ENCODE measurements at regions not wholly inside any gene's neighbourhood (a gene's known extent, or its start where the extent isn't known, plus 50 kb on each side); places are given as distances from the start of the nearest gene placed in this dataset.
A peak's percentile ranks its signal among the peaks of the same experiment; 100 is the strongest.
"Not testable (repeated sequence)": the region's sequence is repeated elsewhere in the genome, so short reads cannot be mapped to it uniquely, and the experiment has no call there.

DNA sequence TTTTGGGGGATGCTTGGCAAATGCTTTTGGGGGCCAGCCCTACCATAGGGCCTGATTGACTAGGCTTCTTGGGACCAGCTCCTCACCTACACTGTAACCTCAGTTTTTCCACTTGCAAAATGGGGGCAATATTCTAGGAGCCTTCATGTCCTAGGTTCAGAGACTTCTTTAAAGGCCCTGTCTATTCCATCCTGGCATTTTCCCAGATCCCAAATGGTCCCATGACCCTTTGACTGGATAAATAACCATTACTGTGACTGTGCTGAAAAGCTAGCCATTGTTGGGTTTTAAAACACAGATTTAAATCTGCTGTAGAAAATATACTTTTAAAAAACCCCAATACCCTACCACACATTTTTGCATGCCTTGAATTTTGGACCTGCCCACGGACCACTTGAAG, 149.8 kb downstream of the EFNB1 start:
- ATAC-seq (no peak), DNase-seq (no peak)
- no peaks in the 10 kb centered on the region for H3K9me3 ChIP-seq
- H3K4me3 ChIP-seq = no peak overlapping the region
- H3K36me3 ChIP-seq (ENCODE audit: low read depth) = no peaks in the 10 kb centered on the region
- no peaks in the 10 kb centered on the region for H3K4me1 ChIP-seq (ENCODE audit: low read depth)
- intact Hi-C loops (cut with DNase I, micrococcal nuclease) = no loop called here
- TF ChIP-seq, protein P1, sequence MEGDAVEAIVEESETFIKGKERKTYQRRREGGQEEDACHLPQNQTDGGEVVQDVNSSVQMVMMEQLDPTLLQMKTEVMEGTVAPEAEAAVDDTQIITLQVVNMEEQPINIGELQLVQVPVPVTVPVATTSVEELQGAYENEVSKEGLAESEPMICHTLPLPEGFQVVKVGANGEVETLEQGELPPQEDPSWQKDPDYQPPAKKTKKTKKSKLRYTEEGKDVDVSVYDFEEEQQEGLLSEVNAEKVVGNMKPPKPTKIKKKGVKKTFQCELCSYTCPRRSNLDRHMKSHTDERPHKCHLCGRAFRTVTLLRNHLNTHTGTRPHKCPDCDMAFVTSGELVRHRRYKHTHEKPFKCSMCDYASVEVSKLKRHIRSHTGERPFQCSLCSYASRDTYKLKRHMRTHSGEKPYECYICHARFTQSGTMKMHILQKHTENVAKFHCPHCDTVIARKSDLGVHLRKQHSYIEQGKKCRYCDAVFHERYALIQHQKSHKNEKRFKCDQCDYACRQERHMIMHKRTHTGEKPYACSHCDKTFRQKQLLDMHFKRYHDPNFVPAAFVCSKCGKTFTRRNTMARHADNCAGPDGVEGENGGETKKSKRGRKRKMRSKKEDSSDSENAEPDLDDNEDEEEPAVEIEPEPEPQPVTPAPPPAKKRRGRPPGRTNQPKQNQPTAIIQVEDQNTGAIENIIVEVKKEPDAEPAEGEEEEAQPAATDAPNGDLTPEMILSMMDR (IDR thresholded peaks at IDR 0.05) = no peak

DNA sequence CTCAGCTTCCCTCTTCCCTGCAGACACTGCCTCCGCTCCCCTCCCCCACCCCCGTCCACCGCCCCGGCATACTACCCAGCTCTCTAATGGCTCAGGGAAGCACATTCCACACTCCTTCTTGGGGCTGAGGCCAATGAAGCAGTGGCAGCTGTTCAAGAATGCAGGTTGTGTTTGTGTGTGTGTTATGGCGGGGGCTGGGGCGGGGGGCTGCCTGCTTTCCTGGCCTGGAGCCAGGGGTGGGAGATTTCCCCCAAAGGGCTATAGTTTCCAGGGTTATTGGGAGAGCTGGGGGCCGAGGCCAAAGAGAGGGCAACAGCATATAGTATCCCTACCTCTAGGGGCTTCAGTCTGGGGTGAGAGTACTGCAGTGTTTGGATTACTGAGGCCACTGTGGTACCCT, 149.4 kb downstream of the EFNB1 start:
- Histone ChIP-seq H3K4me1 (ENCODE audit: low read depth) (no peaks in the 10 kb centered on the region), H3K9me3 (no peaks in the 10 kb centered on the region), H3K36me3 (ENCODE audit: low read depth) (no peaks in the 10 kb centered on the region), H3K4me3 (no peak overlapping the region)
- ATAC-seq = peak; percentile 29
- TF ChIP-seq, protein P1 (IDR thresholded peaks at IDR 0.05) = no peak
- no peak for DNase-seq
- intact Hi-C loops (cut with DNase I, micrococcal nuclease) = no loop called here

DNA sequence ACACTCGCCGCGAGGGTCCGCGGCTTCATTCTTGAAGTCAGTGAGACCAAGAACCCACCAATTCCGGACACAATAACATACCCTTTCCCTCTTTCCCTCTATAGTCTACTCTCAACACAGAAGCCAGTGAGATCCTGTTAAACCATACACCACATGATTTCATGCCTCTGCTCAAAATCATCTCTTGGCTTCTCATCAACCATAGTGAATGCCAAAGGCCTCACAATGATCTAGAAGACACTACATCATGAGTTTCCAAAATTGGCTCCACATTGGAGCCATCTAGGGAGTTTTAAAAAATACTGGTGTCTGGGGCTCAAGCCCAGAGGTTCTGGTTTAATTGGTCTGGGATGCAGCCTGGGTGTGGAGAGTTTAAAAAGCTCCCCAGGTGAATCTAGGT, 124.5 kb downstream of the EFNB1 start:
- no peak overlapping the region for H3K4me3 ChIP-seq
- DNase-seq = no peak
- no peaks in the 10 kb centered on the region for H3K36me3 ChIP-seq (ENCODE audit: low read depth)
- no peaks in the 10 kb centered on the region for H3K4me1 ChIP-seq (ENCODE audit: low read depth)
- intact Hi-C loops (cut with DNase I, micrococcal nuclease) = no loop called here
- TF ChIP-seq, protein P1 (IDR thresholded peaks at IDR 0.05) = no peak
- no peak for ATAC-seq
- H3K9me3 ChIP-seq = no peaks in the 10 kb centered on the region

DNA sequence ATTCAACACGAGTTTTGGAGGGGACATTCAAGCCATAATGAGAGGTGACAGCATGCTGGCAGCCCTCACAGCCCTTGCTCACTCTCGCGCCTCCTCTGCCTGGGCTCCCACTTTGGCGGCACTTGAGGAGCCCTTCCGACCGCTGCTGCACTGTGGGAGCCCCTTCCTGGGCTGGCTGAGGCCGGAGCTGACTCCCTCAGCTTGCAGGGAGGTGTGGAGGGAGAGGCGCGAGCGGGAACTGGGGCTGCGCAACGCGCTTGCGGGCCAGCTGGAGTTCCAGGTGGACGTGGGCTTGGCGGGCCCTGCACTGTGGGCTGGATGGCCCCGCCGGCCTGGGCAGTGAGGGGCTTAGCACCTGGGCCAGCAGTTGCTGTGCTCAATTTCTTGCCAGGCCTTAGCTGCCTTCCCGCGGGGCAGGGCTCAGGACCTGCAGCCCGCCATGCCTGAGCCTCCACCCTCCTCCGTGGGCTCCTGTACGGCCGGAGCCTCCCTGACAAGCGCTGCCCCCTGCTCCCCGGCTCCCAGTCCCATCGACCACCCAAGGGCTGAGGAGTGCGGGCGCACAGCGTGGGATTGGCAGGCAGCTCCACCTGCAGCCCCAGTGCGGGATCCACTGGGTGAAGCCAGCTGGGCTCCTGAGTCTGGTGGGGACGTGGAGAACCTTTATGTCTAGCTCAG, 123.3 kb downstream of the EFNB1 start:
- DNase-seq; H3K9me3 ChIP-seq; H3K36me3 ChIP-seq (ENCODE audit: low read depth); ATAC-seq; H3K4me3 ChIP-seq; H3K4me1 ChIP-seq (ENCODE audit: low read depth); intact Hi-C loops (cut with DNase I, micrococcal nuclease): not testable (repeated sequence)

DNA sequence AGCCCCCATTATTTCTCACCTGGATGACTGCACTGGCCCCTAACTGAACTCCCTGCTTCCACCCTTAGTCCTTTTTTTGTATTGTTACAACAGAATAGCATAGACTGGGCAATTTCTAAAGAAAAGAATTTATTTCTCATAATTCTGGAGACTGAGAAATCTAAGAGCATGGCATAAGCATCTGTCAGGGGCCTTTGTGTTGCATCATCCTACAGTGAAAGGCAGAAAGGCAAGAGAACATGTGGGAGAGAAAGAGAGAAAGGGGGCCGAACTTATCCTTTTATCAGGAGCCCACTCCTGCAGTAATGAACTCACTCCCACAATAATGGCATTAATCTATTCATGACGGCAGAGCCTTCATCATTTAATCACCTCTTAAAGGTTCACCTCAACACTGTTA, 122.1 kb downstream of the EFNB1 start:
- DNase-seq = no peak
- no peak for ATAC-seq
- H3K36me3 ChIP-seq (ENCODE audit: low read depth) = no peaks in the 10 kb centered on the region
- H3K9me3 ChIP-seq = no peaks in the 10 kb centered on the region
- no peaks in the 10 kb centered on the region for H3K4me1 ChIP-seq (ENCODE audit: low read depth)
- no peak overlapping the region for H3K4me3 ChIP-seq
- TF ChIP-seq, protein P1 (IDR thresholded peaks at IDR 0.05) = no peak
- intact Hi-C loops (cut with DNase I, micrococcal nuclease) = no loop called here

DNA sequence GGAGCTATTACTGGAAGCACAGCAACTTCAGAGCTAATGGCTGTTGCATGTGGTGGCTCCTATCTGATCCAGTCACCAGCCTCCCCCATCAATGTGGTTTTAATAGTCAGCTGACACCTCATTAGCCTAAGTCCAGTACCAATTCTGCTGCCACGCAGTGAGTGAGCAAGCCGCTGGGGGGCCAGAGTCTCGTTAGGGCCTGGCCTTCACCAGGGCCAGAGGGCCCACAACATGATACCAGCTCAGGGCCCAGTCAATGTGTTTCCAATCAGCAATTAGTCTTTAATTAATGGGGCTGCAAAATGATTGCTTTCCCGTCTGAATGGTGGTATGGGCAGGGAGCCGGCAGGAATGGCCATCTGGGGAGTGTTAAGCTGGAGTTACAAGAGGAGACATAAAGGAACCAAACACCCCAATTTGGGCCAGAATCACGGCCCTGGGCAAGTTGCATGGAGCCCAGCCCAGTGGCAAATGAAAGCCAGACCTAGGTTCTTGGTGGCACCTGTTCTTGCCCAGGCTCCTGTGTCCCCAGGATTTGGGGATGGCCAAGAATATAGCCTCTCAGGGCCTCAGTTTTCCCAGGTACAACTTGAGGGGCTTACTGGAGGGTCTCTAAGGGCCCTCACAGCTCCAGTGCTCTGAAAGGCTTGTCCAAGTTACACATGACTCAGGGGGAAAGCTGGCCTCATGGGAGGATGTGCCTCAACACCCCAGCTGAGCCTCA, 119.2 kb downstream of the EFNB1 start:
- DNase-seq = no peak
- TF ChIP-seq, protein P1 (IDR thresholded peaks at IDR 0.05) = no peak
- no peak for ATAC-seq
- Histone ChIP-seq H3K4me3 (no peak overlapping the region), H3K36me3 (ENCODE audit: low read depth) (no peaks in the 10 kb centered on the region), H3K9me3 (no peaks in the 10 kb centered on the region), H3K4me1 (ENCODE audit: low read depth) (no peaks in the 10 kb centered on the region)
- intact Hi-C loops (cut with DNase I, micrococcal nuclease) = no loop called here

All from mucosa of descending colon (tissue), 3 donors.